GM18858 (cell line): ENCODE measurements at regions not wholly inside any gene's neighbourhood (a gene's known extent, or its start where the extent isn't known, plus 50 kb on each side); places are given as distances from the start of the nearest gene placed in this dataset.

Source experiments
- ATAC-seq: cut with Tn5 transposase; IDR thresholded peaks from one replicate; pipeline ENCODE4 v1.9.1; 2021; ENCODE audit not compliant: unreplicated experiment

DNA sequence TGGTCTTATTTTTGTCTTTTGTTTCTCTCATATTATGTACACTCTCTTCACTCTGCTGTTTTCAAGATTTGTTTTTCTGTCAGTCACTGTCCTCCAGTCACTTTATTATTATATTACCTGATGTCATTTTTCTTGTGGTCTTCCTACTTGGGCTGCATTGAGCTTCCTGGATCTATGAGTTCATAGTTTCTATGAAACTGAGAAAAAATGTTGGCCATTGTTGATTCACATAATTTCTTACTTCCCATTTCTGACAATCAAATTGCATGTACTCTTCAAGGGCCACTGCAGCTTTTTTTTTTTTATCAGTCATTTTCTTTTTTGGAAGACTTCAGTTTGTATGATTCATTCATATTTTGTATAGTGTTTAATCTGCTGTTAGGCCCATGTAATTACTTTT, 1180.6 kb upstream of the GBE1 start:
- peak; percentile 68 for ATAC-seq

DNA sequence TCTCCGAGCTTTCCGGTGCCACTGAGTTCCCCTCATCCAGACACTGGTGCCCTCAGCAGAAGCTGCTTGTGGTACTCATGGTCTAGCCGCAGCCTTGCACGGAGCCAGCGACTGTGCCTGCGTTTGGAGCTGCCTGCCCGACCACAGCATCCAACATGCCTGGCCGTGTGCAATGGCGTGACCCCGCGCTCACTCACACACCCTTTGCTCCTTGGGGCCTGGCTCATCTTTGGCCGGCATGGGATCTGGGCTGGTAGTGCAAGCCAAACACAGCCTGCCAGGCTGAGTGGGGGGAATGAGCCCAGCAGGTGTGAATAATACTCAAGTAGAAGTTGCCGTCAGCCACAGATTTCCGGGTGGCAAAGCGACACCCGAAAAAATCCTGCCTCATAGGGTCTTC, 1178.7 kb upstream of the GBE1 start:
- ATAC-seq: no peak

DNA sequence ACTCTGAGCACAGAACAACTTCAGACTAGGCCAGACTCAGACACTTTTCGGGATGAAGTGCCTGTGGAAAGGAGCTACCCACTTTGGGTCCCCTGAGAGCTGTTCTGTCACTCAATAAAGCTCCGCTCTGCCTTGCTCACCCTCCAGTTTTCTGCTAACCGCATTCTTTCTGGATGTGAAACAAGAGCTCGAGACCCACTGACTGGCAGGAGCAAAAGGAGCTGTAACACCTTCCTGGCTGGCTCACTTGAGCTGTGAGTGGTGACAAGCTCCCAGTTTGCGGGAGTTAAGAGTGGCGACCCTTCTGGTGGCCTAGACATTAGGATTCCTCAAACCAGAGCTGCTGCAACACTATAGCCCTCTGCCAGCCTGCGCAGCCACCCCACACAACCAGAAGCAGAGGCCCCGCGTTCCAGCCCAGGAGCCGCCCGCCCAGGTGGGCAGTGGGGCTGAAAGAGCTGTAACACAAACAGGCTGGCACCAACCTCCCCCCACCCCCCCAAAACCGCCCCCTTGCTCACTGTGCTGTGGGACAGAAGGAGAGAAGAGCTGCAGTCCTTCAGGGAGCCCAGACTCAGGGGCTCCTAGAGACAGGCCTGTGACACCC, 1178.1 kb upstream of the GBE1 start:
- ATAC-seq: no peak

DNA sequence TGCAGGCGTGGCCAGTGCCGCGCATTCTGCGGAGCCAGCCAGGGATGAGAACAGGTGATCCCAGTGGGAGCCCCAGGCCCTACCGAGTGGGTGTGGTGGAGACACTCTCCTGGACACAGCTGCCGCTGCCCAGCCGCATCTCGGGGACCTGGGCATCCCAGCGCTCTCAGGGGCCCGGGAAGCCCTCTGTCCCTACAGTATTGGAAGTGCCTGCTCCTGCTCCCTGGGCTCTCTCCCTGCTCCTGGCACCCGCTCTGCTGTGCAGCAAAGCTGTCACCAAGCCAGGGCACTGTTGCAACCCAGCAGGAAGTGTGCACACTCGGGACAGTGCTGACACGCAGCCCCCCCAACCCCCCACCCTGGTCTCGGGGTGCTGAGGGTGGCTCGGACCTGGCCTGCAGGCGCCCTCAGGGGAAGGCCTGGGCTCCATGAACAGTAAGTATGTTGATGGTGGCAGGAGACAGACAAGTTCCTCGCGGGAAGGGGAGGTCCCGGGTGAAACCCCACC, 1177.4 kb upstream of the GBE1 start:
- ATAC-seq: no peak

DNA sequence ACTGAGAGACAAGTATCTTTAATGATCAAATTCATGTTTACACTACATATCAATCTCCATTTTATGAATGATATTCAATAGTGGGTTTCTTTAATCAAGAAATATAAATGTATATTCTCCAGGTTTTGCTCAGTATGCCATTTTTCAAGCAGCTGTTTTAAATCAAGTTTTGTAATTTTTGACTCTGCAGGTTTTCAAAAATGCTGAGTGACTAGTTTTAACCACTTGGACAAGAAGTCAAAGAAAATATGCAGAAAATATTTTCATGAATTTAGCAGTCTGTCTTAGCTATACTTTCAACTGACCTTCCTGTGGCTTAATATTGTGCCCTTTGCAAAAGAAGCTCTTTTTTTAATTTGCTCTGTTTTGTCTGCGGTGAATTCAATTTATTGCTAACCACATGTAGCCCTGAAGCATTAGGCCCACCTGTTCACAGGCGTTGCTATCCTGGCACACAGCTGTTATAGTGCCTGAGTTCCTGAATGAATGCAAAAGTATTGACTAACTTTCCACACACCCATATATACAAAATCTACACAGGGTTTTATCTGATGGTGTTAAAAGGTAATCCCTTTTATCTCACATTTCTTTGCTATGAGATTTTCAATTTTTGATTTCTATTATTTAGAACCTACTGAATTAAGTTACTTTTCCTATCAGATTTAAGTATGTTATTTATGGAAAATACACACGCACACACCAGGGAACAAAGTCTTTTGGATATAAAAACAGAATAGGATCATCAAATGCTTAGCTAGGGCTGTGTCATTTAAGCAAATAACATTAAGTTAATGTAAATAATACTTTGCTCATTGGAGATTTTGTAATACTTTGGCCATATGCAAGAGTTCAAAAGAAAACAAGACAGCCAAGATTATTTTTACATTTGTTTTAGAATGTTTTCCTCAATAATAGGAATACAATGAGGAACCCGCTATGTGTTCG, 1166.1 kb upstream of the GBE1 start:
- no peak for ATAC-seq

DNA sequence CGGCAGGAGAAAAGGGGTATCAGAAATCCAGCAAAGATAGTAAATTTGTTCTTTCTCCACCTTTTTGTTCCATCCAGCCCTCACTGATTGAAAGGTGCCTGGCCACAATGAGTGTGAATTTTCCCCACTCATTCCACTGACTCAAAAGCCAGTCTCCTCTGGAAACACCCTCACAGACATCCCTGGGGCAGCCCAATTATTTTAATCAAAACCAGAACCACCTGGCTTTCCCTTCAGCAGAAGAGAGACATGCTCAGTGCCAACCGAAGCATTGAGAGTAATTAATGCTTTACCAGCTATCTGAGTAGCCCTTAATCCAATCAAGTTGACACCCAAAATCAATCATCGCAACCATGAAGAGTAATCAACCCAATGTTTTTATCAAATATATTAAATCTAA, 1129.6 kb upstream of the GBE1 start:
- ATAC-seq: no peak

DNA sequence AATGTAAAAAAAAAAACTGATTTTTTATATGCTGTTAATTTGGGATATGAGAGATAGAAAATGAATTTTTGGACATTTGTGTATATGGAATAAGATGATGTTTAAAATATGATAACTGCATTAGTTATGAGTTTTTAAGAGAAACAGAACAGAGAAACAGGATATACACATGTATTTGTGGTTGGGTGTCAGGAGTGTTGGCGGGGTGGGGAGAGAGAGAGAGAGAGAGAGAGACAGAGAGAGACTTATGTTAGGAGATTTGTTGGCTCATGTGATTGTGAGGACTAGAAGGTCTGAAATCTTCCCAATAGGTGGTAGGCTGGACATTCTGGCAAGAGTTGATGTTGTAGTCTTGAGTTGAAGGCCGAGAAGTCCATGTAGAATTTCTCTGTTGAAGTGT, 1121.6 kb upstream of the GBE1 start:
- ATAC-seq: no peak

DNA sequence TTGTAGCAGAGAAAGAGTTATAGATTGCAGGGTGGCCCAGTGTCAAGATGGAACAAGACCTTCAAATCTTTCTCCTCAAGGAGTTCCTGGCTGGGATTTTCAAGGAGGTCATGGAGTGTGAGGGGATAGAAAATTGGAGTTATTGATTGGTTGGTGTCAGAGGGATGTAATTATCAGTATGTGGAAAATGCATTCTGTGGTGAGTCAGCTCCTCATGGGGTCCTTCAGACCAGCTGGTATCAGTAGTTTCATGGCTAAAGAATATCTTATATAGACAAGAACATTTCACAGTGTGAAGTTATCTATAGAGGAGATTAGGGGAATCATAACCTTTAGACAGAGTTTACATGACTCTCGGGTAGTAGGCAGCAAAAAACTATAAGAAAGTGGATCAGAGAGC, 1114.0 kb upstream of the GBE1 start:
- ATAC-seq: no peak

DNA sequence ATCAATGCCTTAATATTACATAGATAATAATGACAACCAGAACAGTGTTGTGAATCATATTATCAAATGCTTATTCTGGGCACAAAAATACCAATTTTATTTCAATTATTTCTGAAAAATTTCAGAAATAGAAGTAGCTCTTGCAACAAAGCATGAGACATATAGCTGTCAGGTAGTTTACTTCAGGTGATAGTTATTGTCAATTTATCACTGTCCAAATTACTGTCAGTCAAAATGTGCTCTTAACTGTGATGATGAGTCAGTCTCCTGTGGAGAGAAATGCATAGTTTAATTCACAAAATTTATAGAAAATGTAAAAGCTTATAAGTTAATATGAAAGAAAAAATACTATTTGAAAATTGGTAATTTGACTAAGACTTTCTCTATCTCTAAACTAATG, 1078.4 kb upstream of the GBE1 start:
- no peak for ATAC-seq

DNA sequence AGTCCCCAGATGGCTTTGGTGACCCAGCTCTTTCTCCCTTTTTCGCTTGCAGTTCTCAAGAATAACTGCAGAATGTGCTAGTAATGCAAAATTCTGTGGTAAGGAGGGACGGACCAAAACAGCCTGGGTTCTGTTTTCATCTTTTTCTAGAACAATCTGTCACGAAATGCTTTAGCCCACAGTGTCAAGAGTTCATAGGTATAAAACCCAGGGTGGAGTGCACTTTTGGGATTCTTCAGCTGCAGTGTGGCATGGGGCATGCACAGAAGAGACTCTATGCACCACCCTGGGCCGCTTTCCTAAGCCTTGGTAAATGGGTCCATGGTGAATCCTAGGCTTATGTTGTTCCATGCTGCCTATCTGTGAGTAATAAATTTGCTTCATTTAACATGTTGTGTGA, 1072.7 kb upstream of the GBE1 start:
- ATAC-seq: no peak

DNA sequence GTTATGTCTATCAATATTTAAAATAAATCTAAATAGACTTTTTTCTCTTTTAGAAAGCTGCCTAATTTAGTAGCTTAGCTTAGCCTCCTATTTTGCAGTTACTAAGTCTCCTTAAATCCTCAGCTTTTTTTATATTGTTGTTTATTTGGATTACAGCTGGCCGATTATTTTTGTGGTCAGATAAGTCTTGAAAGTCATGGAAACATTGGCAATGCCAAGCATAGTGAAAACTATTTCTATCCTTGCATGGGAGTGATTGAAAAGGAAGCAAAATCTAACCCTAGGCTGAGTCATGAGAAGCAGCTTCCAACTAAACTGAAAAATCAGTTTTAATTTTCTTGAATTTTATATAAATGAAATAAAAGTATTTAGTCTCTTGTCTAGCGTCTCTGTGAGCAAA, 1063.0 kb upstream of the GBE1 start:
- ATAC-seq: no peak

DNA sequence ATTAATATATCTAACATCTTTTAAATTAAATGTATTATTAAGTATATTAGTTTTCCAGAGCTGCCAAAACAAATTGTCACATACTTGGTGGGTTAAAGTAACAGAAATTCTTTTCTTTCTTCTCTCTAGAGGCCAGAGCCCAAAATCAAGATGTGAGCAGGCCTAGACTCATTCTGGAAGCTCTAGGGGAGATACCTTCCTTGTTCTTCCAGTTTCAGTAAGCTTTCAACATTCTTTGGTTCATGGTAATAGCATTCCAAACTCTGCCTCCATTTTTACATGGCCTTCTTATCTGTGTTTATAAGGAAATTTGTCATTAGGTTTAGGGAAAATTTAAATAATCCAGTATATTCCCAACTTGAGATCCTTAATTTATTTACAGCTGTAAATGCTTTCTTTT, 1054.6 kb upstream of the GBE1 start:
- ATAC-seq: no peak

DNA sequence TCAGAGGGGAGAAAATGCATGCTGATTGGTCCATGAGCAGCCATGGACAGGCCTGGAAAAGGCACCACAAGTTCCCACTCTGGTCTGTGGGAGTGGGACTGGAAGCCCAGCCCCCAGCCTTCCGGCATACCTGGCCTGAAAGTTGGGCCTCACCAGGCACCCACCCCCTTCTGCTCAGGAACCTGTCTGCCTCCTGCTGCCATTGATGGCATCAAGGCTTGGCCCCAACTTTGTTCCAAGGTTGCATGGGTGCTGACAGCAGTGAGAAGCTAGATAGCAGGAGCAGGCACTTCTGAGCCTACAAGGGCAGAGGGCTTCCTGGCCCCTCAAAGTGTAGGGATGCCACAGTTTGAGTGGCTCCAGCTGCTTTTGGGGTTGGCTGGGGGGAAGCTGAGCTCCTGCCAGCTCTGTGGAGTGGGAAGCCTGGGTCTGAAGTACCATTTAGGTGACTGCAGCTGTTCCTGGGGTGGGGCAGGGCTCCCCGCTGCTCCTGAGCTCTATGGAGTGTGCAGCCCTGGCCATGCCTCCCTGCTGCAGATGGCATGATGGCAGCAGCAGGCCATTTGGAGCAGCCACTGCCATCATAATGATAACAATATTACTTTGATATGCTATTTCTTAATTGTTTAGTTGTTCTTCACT, 1054.1 kb upstream of the GBE1 start:
- ATAC-seq: no peak

DNA sequence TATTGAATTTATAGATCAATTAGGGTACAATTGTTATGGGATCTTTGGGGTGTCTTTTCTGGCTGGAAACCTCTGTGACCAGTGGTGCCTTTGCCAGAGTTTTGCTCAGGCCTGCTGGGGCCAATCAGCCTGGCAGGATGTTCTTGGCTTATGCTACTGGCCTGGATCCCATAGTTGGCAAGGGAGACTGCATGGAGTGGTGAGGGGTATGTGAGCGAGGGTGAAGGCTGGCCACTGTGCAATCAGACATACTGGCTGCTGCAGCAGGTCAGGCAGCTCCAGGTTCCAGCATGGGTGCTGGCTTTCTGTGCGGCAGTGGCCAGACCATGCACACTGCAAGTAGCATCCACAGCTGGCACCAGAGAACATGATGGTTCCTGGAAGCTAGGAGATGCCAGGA, 1053.2 kb upstream of the GBE1 start:
- ATAC-seq: no peak

DNA sequence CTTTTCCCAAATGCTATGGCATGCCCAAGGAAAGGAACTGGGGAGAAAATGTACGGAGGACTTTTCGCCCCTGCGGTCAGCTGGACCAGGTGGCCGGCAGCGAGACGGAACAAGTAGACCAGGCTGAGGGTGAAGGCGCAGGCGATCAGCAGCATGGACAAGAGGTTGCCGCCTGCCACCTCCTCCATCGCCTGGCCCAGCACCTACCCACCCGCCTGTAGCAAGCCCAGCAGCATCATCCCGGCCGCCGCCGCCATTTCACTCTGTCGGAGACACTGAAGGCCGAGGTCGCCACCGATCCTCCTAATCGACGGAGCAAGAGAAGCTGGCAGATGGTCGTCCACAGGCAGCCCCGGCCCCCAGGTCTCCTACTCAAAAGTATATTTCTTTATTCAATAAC, 1046.3 kb upstream of the GBE1 start:
- ATAC-seq: no peak

DNA sequence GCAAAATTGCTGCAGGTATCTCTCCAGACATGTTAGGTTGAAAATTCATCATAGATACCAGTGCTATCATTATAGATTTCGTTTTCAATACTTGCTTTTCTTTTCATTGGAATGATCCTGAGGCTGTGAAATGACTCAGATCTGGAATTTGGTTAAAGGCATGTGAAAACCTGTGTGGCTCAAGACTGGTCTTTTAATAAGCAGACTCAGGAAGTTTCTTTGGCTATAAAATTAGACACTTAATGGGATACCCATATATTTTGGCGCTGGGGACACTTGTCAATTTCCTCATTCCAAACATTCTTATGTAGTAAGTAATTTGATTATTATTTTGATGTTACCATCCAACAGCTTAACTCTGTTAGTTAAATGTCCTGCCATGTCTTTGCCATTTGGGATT, 1041.1 kb upstream of the GBE1 start:
- no peak for ATAC-seq

DNA sequence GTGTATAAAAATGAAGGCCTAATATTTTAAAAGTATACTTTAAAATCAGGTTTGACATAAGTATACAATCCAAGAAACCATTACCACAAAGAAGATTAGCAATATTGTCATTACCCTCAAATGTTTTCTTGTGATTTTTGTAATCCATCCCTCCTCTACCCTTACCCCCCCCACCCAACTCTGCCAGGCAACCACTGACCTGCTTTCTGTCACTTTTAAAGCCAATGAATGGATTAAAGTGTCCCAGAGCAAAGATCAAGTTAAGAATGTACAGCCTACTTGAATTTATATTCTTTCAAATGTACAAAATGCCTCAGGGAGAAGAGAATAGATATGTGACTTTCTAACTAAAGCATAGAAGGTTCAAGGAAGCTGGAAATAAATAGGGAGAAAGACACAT, 1038.8 kb upstream of the GBE1 start:
- no peak for ATAC-seq

DNA sequence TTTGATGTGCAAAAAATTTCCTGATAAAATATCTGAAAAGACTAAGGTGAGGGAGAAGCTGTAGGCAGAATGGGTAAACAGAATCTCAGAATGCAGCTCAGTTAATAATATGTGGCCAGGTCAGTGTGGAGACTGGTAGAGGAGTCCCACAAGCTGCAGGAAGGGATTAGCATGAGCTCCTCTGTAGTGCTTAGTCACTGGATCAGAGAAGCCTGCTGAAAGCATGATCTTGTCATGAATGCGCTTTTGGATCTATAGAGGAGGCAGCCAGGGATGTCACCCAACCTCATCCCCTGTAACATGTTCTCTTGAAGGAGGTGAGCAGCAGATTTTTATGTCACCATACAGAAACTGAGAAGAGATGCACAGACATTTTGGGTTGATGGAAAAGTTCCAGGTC, 1035.3 kb upstream of the GBE1 start:
- no peak for ATAC-seq

DNA sequence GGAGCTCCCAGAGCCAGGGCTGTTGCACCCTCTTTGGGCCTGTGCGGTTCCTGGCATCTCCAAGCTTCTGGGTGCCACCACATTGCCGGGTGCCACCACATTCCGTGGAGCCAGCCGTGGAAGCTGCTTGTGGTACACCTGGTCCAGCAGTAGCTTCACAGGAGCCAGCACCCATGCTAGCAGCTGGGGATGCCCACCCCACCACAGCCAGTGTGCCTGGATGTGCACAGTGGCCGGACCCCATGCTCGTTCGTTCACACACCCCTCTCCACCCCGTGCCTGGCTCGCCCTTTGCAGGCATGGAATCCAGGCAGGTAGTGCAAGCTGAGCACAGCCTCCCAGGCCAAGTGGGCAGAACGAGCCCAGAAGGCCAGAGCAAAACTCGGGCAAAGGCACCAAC, 1029.8 kb upstream of the GBE1 start:
- ATAC-seq: no peak

DNA sequence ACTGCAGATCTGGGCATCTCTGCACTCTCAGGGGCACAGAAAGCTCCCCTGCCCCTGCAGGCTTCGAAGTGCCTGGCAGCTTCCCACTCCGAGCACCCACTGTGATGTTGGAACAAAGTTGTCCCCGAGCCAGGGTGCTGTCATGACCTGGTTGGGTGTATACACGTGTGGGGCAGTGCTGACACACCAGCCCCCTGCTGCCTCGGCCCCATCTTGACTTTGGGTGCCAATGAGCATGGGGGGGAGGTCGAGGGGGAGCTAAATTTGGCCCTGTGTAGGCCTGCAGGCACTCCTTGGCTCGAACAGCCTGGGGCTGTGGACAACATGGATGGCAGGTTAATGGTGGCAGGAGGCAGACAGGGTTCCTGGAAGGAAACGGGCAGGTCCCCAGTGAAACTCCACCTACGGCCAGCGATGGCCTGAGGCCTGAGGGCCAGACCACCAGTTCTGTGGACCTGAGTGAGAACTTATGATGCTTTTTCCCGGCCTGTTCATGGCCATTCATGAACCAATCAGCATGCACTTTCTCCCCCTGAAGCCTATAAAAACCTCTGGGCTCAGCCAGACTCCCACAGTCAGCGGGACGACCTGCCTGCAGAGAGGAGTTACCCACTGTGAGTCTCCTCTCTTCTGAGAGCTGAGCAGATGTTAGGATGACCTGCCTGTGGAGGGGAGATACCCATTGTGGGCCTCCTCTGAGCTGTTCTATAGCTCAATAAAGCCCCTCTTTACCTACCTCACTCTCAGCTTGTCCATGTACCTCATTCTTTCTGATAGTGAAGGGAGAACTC, 1029.1 kb upstream of the GBE1 start:
- no peak for ATAC-seq

DNA sequence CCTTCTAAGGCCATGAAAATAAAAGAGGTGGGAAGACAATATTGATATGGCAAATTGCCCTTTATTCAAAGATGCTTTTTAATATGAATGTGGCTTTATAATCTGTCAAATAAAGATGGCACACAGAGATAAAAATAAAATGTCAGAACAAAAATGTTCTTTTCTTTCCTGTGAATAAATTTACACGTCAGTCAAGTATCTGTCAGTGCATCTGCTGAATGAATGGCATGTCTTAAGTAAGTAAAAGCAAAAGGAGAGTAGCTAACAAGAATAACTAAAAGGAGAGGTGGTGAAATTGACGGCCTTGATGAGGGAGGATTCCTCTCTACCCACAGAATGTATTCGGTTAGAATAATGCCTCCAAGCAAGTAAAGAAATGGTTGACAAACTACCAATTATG, 1021.7 kb upstream of the GBE1 start:
- no peak for ATAC-seq
